ENCODE measurements at regions not wholly inside any gene's neighbourhood (a gene's known extent, or its start where the extent isn't known, plus 50 kb on each side); places are given as distances from the start of the nearest gene placed in this dataset.

DNA sequence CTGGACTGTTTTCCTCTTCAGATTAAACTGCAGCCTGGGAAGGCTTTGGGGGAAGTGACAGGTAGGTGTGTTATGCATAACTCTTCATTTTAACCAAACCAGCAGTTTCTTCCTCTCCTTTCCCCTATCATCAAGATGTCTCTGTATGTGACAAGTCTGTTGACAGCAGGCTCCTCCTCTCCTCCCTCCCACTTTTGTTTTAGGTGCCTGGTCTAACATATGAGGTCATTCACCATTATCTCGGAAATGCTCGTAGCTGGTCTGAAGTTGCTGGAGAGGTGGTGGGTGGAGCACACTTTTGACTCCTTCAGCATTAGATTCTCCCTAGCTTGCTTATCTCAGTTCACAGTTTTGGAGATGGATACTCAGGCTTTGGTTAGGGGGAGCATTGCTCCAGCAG is 571.0 kb upstream of the EEF2KMT start:
- TF ChIP-seq, protein P1, sequence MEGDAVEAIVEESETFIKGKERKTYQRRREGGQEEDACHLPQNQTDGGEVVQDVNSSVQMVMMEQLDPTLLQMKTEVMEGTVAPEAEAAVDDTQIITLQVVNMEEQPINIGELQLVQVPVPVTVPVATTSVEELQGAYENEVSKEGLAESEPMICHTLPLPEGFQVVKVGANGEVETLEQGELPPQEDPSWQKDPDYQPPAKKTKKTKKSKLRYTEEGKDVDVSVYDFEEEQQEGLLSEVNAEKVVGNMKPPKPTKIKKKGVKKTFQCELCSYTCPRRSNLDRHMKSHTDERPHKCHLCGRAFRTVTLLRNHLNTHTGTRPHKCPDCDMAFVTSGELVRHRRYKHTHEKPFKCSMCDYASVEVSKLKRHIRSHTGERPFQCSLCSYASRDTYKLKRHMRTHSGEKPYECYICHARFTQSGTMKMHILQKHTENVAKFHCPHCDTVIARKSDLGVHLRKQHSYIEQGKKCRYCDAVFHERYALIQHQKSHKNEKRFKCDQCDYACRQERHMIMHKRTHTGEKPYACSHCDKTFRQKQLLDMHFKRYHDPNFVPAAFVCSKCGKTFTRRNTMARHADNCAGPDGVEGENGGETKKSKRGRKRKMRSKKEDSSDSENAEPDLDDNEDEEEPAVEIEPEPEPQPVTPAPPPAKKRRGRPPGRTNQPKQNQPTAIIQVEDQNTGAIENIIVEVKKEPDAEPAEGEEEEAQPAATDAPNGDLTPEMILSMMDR (conservative IDR thresholded peaks at IDR 0.05; ENCODE audit: low read depth, low read length) = no peak
- no peak for TF ChIP-seq EZH2 (IDR thresholded peaks at IDR 0.05; ENCODE audit: low read length, unreplicated experiment)
